ENCODE measurements at regions not wholly inside any gene's neighbourhood (a gene's known extent, or its start where the extent isn't known, plus 50 kb on each side); places are given as distances from the start of the nearest gene placed in this dataset.

- TF ChIP-seq, protein P1, sequence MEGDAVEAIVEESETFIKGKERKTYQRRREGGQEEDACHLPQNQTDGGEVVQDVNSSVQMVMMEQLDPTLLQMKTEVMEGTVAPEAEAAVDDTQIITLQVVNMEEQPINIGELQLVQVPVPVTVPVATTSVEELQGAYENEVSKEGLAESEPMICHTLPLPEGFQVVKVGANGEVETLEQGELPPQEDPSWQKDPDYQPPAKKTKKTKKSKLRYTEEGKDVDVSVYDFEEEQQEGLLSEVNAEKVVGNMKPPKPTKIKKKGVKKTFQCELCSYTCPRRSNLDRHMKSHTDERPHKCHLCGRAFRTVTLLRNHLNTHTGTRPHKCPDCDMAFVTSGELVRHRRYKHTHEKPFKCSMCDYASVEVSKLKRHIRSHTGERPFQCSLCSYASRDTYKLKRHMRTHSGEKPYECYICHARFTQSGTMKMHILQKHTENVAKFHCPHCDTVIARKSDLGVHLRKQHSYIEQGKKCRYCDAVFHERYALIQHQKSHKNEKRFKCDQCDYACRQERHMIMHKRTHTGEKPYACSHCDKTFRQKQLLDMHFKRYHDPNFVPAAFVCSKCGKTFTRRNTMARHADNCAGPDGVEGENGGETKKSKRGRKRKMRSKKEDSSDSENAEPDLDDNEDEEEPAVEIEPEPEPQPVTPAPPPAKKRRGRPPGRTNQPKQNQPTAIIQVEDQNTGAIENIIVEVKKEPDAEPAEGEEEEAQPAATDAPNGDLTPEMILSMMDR (IDR thresholded peaks at IDR 0.05; ENCODE audit: poor library complexity): no peak
- no peak for TF ChIP-seq EZH2 (IDR thresholded peaks at IDR 0.05; ENCODE audit: borderline replicate concordance)
Measured at GRCh38 chr14:101704140-101704539, 57.4 kb upstream of the PPP2R5C start.

Measured in hepatocyte (in vitro differentiated cells).